ENCODE measurements at regions not wholly inside any gene's neighbourhood (a gene's known extent, or its start where the extent isn't known, plus 50 kb on each side); places are given as distances from the start of the nearest gene placed in this dataset.

- Histone ChIP-seq H3K27ac (ENCODE audit: low read depth, low read length, poor library complexity, severe bottlenecking) (no peak overlapping the region), H3K4me1 (ENCODE audit: insufficient read depth, low read length, poor library complexity, severe bottlenecking) (no peaks in the 10 kb centered on the region), H3K27me3 (replicated peaks; ENCODE audit: insufficient read depth, low read depth, low read length, poor library complexity) (no peaks in the 10 kb centered on the region), H3K36me3 (ENCODE audit: insufficient read depth, low read length, poor library complexity, severe bottlenecking) (no peaks in the 10 kb centered on the region), H3K4me3 (ENCODE audit: low read depth, low read length, poor library complexity, severe bottlenecking) (no peak overlapping the region), H3K9me3 (ENCODE audit: low read depth, low read length, poor library complexity, severe bottlenecking) (no peaks in the 10 kb centered on the region)
- peak; percentile 5 for DNase-seq (ENCODE audit: low spot score)
- BruUV-seq (replicated peaks) = no TSS peak
- ChIA-PET CTCF (no interaction called here), POLR2A (ENCODE audit: low non-redundant PET) (no interaction called here)
- intact Hi-C loops (cut with micrococcal nuclease; ENCODE audit: unreplicated experiment) = no loop called here
- TF ChIP-seq CTCF (conservative IDR thresholded peaks at IDR 0.05; ENCODE audit: low read depth, low read length) (no peak), EZH2 (IDR thresholded peaks at IDR 0.05; ENCODE audit: borderline replicate concordance, low read depth, low read length, poor library complexity, severe bottlenecking) (no peak)
Observed at GRCh38 chr4:130143656-130144055, 1047.7 kb downstream of the C4orf33 start.

- Histone ChIP-seq H3K4me1 (ENCODE audit: insufficient read depth, low read length, poor library complexity, severe bottlenecking) (no peaks in the 10 kb centered on the region), H3K27me3 (replicated peaks; ENCODE audit: insufficient read depth, low read depth, low read length, poor library complexity) (no peaks in the 10 kb centered on the region), H3K9me3 (ENCODE audit: low read depth, low read length, poor library complexity, severe bottlenecking) (no peaks in the 10 kb centered on the region), H3K4me3 (ENCODE audit: low read depth, low read length, poor library complexity, severe bottlenecking) (no peak overlapping the region), H3K27ac (ENCODE audit: low read depth, low read length, poor library complexity, severe bottlenecking) (no peak overlapping the region), H3K36me3 (ENCODE audit: insufficient read depth, low read length, poor library complexity, severe bottlenecking) (no peaks in the 10 kb centered on the region)
- POLR2A ChIA-PET (ENCODE audit: low non-redundant PET) = no interaction called here
- TF ChIP-seq EZH2 (IDR thresholded peaks at IDR 0.05; ENCODE audit: borderline replicate concordance, low read depth, low read length, poor library complexity, severe bottlenecking) (no peak), CTCF (conservative IDR thresholded peaks at IDR 0.05; ENCODE audit: low read depth, low read length) (no peak)
- CTCF ChIA-PET = no interaction called here
- no peak for DNase-seq (ENCODE audit: low spot score)
- intact Hi-C loops (cut with micrococcal nuclease; ENCODE audit: unreplicated experiment) = no loop called here
- no TSS peak for BruUV-seq (replicated peaks)
Observed at GRCh38 chr4:130146773-130147172, 1050.8 kb downstream of the C4orf33 start.

GRCh38 chr4:130147641-130148040, 1051.7 kb downstream of the C4orf33 start:
- Histone ChIP-seq H3K27ac (ENCODE audit: low read depth, low read length, poor library complexity, severe bottlenecking) (no peak overlapping the region), H3K27me3 (replicated peaks; ENCODE audit: insufficient read depth, low read depth, low read length, poor library complexity) (no peaks in the 10 kb centered on the region), H3K4me3 (ENCODE audit: low read depth, low read length, poor library complexity, severe bottlenecking) (no peak overlapping the region), H3K36me3 (ENCODE audit: insufficient read depth, low read length, poor library complexity, severe bottlenecking) (no peaks in the 10 kb centered on the region), H3K9me3 (ENCODE audit: low read depth, low read length, poor library complexity, severe bottlenecking) (no peaks in the 10 kb centered on the region), H3K4me1 (ENCODE audit: insufficient read depth, low read length, poor library complexity, severe bottlenecking) (no peaks in the 10 kb centered on the region)
- ChIA-PET POLR2A (ENCODE audit: low non-redundant PET) (interaction anchor here (0.6 kb wide), 1 partner anchor 37 kb away, joined by 3 read pairs; no protein-coding TSS in a partner anchor), CTCF (no interaction called here)
- peak; percentile 53 for DNase-seq (ENCODE audit: low spot score)
- intact Hi-C loops (cut with micrococcal nuclease; ENCODE audit: unreplicated experiment) = no loop called here
- TF ChIP-seq EZH2 (IDR thresholded peaks at IDR 0.05; ENCODE audit: borderline replicate concordance, low read depth, low read length, poor library complexity, severe bottlenecking) (no peak), CTCF (conservative IDR thresholded peaks at IDR 0.05; ENCODE audit: low read depth, low read length) (no peak)
- BruUV-seq (replicated peaks) = no TSS peak

Data from A673 (cell line).